Skin of body (tissue), 1 donor: ENCODE measurements at regions not wholly inside any gene's neighbourhood (a gene's known extent, or its start where the extent isn't known, plus 50 kb on each side); places are given as distances from the start of the nearest gene placed in this dataset.

Experiments used
- DNase-seq: peaks from one replicate; lab custom pipeline; 2025; lab: John Stamatoyannopoulos, UW

GRCh38 chr3:59546522-59546921, 496.7 kb upstream of the CFAP20DC start:
- DNase-seq: no peak

GRCh38 chr3:59545374-59545773, 495.5 kb upstream of the CFAP20DC start:
- DNase-seq: no peak

GRCh38 chr3:59542276-59542675, 492.5 kb upstream of the CFAP20DC start:
- no peak for DNase-seq

- DNase-seq: no peak
These were observed 490.9 kb upstream of the CFAP20DC start for GRCh38 chr3:59540696-59541095.

GRCh38 chr3:59540241-59540640, 490.4 kb upstream of the CFAP20DC start:
- no peak for DNase-seq

GRCh38 chr3:59538753-59539432, 489.1 kb upstream of the CFAP20DC start:
- DNase-seq: no peak

- no peak for DNase-seq
These were observed 486.0 kb upstream of the CFAP20DC start for GRCh38 chr3:59535791-59536221.

GRCh38 chr3:59531994-59532393, 482.2 kb upstream of the CFAP20DC start:
- no peak for DNase-seq

GRCh38 chr3:59531066-59531745, 481.4 kb upstream of the CFAP20DC start:
- no peak for DNase-seq

- no peak for DNase-seq
These were observed 478.4 kb upstream of the CFAP20DC start for GRCh38 chr3:59528251-59528650.

- no peak for DNase-seq
These were observed 477.7 kb upstream of the CFAP20DC start for GRCh38 chr3:59527493-59527892.

GRCh38 chr3:59526999-59527398, 477.2 kb upstream of the CFAP20DC start:
- no peak for DNase-seq

GRCh38 chr3:59522550-59522949, 472.7 kb upstream of the CFAP20DC start:
- DNase-seq: no peak

GRCh38 chr3:59519094-59519493, 469.3 kb upstream of the CFAP20DC start:
- DNase-seq: no peak

- DNase-seq: no peak
These were observed 468.6 kb upstream of the CFAP20DC start for GRCh38 chr3:59518283-59519055.

GRCh38 chr3:59517388-59517787, 467.6 kb upstream of the CFAP20DC start:
- no peak for DNase-seq

- DNase-seq: no peak
These were observed 466.1 kb upstream of the CFAP20DC start for GRCh38 chr3:59515966-59516365.

- DNase-seq: no peak
These were observed 465.1 kb upstream of the CFAP20DC start for GRCh38 chr3:59514865-59515482.

- DNase-seq: no peak
These were observed 463.7 kb upstream of the CFAP20DC start for GRCh38 chr3:59513570-59513969.

GRCh38 chr3:59512066-59512465, 462.2 kb upstream of the CFAP20DC start:
- DNase-seq: no peak

- DNase-seq: no peak
These were observed 460.8 kb upstream of the CFAP20DC start for GRCh38 chr3:59510576-59510975.

GRCh38 chr3:59508273-59508672, 458.4 kb upstream of the CFAP20DC start:
- no peak for DNase-seq
